Breast epithelium (tissue), 4 donors: ENCODE measurements at regions not wholly inside any gene's neighbourhood (a gene's known extent, or its start where the extent isn't known, plus 50 kb on each side); places are given as distances from the start of the nearest gene placed in this dataset.

ENCODE experiments used
- DNase-seq, 2 donors: peaks; one replicate each; pipeline ENCODE4 v3.0.0-alpha.2; 2019; ENCODE audit warnings: low spot score in 2 of 2
- H3K27ac ChIP-seq, 2 donors: fragments of 200-600 bp; sonication (generic) in 1 of 2; one replicate each; pipeline ENCODE4 v1.5.1; 2016 to 2019; ENCODE audit warnings: mild to moderate bottlenecking in 1 of 2
- H3K27me3 ChIP-seq, 2 donors: fragments of 200-600 bp; sonication (generic) in 1 of 2; one replicate each; pipeline versions ENCODE4 v1.5.1 to v1.6.0; 2017 to 2019; ENCODE audit warnings: control low read depth in 1 of 2, mild to moderate bottlenecking in 1 of 2
- H3K36me3 ChIP-seq: fragments of 200-600 bp; one replicate; pipeline ENCODE4 v1.5.1; 2019
- H3K4me1 ChIP-seq, 2 donors: fragments of 200-600 bp; sonication (generic); one replicate each; pipeline ENCODE4 v1.5.1; 2016 to 2019; ENCODE audit warnings: control low read depth in 1 of 2
- H3K4me3 ChIP-seq, 3 donors: fragments of 200-600 bp; sonication (generic); 1 replicate in 2 of 3; 2 replicates in 1 of 3; pipeline ENCODE4 v1.5.1; 2016 to 2019; ENCODE audit warnings: mild to moderate bottlenecking in 3 of 3, moderate library complexity in 2 of 3
- H3K9me3 ChIP-seq, 2 donors: fragments of 200-600 bp; sonication (generic) in 1 of 2; one replicate each; pipeline ENCODE4 v1.5.1; 2016 to 2019; ENCODE audit warnings: control low read depth in 1 of 2
- POLR2A ChIP-seq: fragments of 450-650 bp; IDR thresholded peaks from one replicate; pipeline ENCODE4 v1.6.1; 2016; ENCODE audit warnings: antibody characterized with exemption, mild to moderate bottlenecking, moderate library complexity
- POLR2AphosphoS5 ChIP-seq, 3 donors: sonication (generic); formaldehyde crosslinking; IDR thresholded peaks; one replicate each; pipeline ENCODE4 v1.6.1; 2017; ENCODE audit warnings: antibody characterized with exemption in 3 of 3
- intact Hi-C: fragments of 100-400 bp; cut with DNase I; formaldehyde crosslinking; loops from one replicate; pipeline ENCODE4 v1.15.1; 2023; ENCODE audit warnings: low total_unique reads
- TF ChIP-seq, protein P1 (sequence below), 3 donors: fragments of 450-650 bp; IDR thresholded peaks; one replicate each; pipeline ENCODE4 v1.5.1; 2016 to 2017; ENCODE audit warnings: antibody characterized with exemption in 3 of 3, mild to moderate bottlenecking in 3 of 3, moderate library complexity in 3 of 3

DNA sequence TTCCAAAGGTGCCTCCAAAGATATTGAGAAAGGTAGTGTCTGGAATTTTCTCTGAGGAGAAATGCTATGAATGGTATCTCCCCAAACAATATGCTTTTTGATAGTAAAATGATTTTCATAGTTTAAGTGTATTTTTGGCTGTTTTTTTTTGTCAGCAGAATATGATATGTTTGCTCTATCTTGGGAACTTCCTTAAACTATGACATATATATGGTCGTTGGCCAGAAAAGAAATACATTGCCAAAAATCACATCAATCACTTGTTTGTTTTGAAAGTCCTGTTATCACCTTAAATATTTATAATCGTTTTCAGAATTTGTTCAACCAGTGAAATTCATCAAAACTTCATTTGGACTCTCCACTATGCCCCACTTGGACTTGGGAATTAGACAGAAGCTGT lies 816.9 kb downstream of the CDH11 start:
- intact Hi-C loops: no loop called here
- TF ChIP-seq POLR2A (no peak), POLR2AphosphoS5 (IDR thresholded peaks at IDR 0.05) (no peak)
- TF ChIP-seq, protein P1, sequence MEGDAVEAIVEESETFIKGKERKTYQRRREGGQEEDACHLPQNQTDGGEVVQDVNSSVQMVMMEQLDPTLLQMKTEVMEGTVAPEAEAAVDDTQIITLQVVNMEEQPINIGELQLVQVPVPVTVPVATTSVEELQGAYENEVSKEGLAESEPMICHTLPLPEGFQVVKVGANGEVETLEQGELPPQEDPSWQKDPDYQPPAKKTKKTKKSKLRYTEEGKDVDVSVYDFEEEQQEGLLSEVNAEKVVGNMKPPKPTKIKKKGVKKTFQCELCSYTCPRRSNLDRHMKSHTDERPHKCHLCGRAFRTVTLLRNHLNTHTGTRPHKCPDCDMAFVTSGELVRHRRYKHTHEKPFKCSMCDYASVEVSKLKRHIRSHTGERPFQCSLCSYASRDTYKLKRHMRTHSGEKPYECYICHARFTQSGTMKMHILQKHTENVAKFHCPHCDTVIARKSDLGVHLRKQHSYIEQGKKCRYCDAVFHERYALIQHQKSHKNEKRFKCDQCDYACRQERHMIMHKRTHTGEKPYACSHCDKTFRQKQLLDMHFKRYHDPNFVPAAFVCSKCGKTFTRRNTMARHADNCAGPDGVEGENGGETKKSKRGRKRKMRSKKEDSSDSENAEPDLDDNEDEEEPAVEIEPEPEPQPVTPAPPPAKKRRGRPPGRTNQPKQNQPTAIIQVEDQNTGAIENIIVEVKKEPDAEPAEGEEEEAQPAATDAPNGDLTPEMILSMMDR (IDR thresholded peaks at IDR 0.05): no peak
- DNase-seq: no peak
- Histone ChIP-seq H3K27me3 (no peaks in the 10 kb centered on the region), H3K4me3 (no peak overlapping the region), H3K27ac (no peak overlapping the region), H3K36me3 (no peaks in the 10 kb centered on the region), H3K4me1 (no peaks in the 10 kb centered on the region), H3K9me3 (peaks cover 5 to 7% of the 10 kb centered on the region in 2 donors)

DNA sequence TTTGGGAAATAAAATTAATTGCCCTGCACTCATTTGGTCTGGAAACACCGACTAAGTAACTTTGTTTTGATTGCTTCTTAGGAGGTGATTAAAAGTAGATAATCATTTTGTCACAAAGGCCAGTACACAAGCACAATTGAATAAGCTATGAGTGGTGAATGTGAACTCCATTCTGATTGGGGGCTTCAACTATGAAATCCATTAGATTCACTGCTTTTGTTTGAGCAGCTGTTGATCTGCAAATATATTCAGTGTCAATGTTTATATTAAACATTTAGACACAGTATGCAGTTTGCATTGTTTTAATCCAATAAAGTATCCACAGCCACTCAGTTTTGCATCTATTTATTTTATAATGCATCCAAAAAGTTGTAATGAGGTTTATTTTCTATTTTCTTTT lies 817.5 kb downstream of the CDH11 start:
- Histone ChIP-seq H3K9me3 (peaks cover 2% of the 10 kb centered on the region in 2 donors), H3K27me3 (no peaks in the 10 kb centered on the region), H3K27ac (no peak overlapping the region), H3K4me3 (no peak overlapping the region), H3K36me3 (no peaks in the 10 kb centered on the region), H3K4me1 (no peaks in the 10 kb centered on the region)
- intact Hi-C loops: no loop called here
- DNase-seq: no peak
- TF ChIP-seq POLR2AphosphoS5 (IDR thresholded peaks at IDR 0.05) (no peak), POLR2A (no peak)
- TF ChIP-seq, protein P1 (IDR thresholded peaks at IDR 0.05): no peak

DNA sequence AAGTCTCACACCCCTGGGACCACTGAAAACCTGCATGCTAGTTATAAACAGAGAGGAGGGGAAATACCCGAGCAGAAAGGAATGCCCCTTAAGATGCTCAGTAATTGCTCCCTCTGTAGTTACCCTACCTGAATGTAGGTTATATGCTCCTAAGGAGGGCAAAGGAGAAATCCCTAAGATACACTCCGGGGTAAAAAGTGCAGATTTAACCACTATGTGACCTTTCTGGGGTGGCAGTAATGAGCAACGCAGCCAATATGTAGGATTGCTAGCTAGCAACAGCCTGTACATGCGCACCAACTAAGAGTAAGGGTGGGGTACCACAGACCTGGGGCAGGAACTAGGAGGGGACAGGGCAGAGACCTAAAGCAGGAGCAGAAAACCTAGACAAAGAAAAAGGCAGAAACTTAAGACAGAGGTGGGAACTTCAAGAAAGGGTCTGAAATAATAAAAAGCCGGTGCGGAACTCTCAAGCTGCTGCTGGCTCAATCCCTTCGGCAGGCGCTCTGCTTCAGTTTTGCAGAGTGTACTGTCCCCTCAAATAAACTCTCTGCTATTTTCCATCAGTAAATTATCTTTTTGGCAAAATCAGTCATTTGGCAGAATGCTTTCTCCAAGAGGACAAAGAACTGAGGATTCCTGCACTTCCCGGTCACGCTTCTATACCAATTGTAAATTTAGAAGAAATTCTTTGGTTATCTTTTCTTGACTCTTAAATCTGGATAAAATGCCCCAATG lies 823.8 kb downstream of the CDH11 start:
- intact Hi-C loops: no loop called here
- H3K27me3 ChIP-seq: no peaks in the 10 kb centered on the region
- no peak overlapping the region for H3K27ac ChIP-seq
- H3K4me3 ChIP-seq: no peak overlapping the region
- no peaks in the 10 kb centered on the region for H3K4me1 ChIP-seq
- DNase-seq: no peak
- TF ChIP-seq POLR2A (no peak), POLR2AphosphoS5 (IDR thresholded peaks at IDR 0.05) (no peak)
- TF ChIP-seq, protein P1 (IDR thresholded peaks at IDR 0.05): no peak
- H3K36me3 ChIP-seq: no peaks in the 10 kb centered on the region
- no peaks in the 10 kb centered on the region for H3K9me3 ChIP-seq

DNA sequence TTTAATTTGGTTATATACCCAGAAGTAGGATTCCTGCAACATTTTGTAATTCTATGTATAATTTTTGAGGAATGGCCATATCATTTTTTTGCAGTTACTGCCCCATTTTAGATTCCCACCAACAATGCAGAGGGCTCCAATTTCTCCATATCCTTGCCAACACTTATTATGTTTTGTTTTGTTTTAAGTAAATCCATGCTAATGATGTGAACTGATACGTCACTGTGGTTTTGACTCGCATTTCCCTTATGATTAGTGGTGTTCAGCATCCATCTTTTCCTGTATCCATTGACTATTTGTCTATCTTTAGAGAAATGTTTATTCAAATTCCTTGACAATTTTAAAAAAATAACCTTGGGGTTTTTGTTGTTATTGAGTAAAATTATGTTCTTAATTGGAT lies 826.4 kb downstream of the CDH11 start:
- Histone ChIP-seq H3K9me3 (no peaks in the 10 kb centered on the region), H3K36me3 (no peaks in the 10 kb centered on the region), H3K27me3 (no peaks in the 10 kb centered on the region), H3K27ac (no peak overlapping the region), H3K4me1 (no peaks in the 10 kb centered on the region), H3K4me3 (no peak overlapping the region)
- intact Hi-C loops: no loop called here
- TF ChIP-seq POLR2AphosphoS5 (IDR thresholded peaks at IDR 0.05): no peak
- no peak for TF ChIP-seq POLR2A
- TF ChIP-seq, protein P1 (IDR thresholded peaks at IDR 0.05): no peak
- DNase-seq: no peak

DNA sequence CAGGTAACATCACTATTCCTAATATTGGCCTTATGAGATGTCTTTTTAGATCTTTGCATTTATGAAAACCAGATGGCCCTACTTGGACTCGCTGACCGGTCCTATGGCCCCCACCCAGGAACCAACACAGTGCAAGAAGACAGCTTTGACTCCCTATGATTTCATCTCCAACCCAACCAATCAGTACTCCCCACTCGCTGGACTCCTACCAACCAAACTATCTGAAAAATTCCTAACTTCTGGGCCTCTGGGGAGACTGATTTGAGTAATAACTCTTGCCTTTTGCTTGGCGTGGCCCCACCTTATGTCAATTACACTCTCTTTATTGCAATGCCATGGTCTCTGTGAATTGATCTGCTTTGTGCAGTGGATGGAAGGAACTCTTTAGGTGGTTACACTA lies 828.9 kb downstream of the CDH11 start:
- no peak for TF ChIP-seq POLR2A
- TF ChIP-seq, protein P1 (IDR thresholded peaks at IDR 0.05): no peak
- no peak for TF ChIP-seq POLR2AphosphoS5 (IDR thresholded peaks at IDR 0.05)
- DNase-seq: no peak
- Histone ChIP-seq H3K4me3 (no peak overlapping the region), H3K9me3 (no peaks in the 10 kb centered on the region), H3K4me1 (no peaks in the 10 kb centered on the region), H3K36me3 (no peaks in the 10 kb centered on the region), H3K27ac (no peak overlapping the region), H3K27me3 (no peaks in the 10 kb centered on the region)
- intact Hi-C loops: no loop called here
